ENCODE measurements at regions not wholly inside any gene's neighbourhood (a gene's known extent, or its start where the extent isn't known, plus 50 kb on each side); places are given as distances from the start of the nearest gene placed in this dataset.

DNA sequence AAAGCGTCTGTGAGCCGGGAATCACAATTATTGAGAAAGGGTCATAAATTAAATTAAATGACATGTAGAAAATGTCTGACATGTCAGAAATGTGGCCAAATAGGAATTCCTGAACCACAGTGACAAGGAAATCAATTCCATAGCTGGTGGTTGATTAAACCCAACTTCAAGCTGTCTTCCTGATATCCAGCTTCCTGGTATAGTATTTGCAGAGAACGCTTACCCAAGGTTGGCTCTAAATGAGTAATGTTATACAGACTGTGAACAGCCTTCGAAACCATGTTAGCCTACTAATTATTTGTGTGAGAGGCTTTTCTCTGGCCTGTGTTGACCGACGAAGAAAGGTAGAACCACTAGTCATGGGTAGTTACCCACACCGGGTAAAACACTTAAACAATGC, 347.2 kb downstream of the RFC3 start:
- TF ChIP-seq POLR2AphosphoS5 (IDR thresholded peaks at IDR 0.05; ENCODE audit: low read depth, low read length) (no peak), POLR2A (IDR thresholded peaks at IDR 0.05; ENCODE audit: low read depth, low read length) (no peak), TAF1 (IDR thresholded peaks at IDR 0.05; ENCODE audit: borderline replicate concordance, low read depth, low read length) (no peak)
